ENCODE measurements at regions not wholly inside any gene's neighbourhood (a gene's known extent, or its start where the extent isn't known, plus 50 kb on each side); places are given as distances from the start of the nearest gene placed in this dataset.

DNA sequence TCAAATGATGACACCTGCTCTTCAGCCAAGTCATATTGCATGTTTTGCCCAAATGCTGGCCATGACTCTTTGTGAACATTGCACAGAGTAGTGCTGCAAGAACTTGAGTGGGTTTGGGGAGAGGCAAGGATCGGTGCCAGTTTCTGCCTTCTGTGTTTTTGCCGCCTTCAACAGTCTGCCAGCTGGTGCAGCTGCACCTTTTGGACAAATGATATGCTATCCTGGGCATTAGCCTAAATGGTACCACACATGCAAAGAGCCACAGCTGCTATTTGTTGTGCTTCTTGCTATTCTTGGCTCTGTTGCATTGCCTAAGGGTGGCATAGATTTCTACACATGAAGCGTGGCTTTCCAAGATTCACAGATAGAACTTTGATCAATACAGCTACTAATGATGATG lies 189.0 kb upstream of the CCN2 start:
- H3K36me3 Mint-ChIP-seq: no peaks in the 10 kb centered on the region
- no peak overlapping the region for H3K4me3 Mint-ChIP-seq
- peaks cover 9% of the 10 kb centered on the region for H3K27me3 Mint-ChIP-seq
- H3K4me1 Mint-ChIP-seq: peaks cover 5 to 12% (median 8%) of the 10 kb centered on the region in 3 donors
- H3K9me3 Mint-ChIP-seq: no peaks in the 10 kb centered on the region
- no peak overlapping the region for H3K27ac Mint-ChIP-seq

GRCh38 chr6:132139611-132140010 lies 188.4 kb upstream of the CCN2 start:
- H3K4me3 Mint-ChIP-seq: no peak overlapping the region
- no peak overlapping the region for H3K27ac Mint-ChIP-seq
- no peaks in the 10 kb centered on the region for H3K36me3 Mint-ChIP-seq
- H3K9me3 Mint-ChIP-seq: no peaks in the 10 kb centered on the region
- peaks cover 5 to 12% (median 8%) of the 10 kb centered on the region in 3 donors for H3K4me1 Mint-ChIP-seq
- peaks cover 9% of the 10 kb centered on the region for H3K27me3 Mint-ChIP-seq

DNA sequence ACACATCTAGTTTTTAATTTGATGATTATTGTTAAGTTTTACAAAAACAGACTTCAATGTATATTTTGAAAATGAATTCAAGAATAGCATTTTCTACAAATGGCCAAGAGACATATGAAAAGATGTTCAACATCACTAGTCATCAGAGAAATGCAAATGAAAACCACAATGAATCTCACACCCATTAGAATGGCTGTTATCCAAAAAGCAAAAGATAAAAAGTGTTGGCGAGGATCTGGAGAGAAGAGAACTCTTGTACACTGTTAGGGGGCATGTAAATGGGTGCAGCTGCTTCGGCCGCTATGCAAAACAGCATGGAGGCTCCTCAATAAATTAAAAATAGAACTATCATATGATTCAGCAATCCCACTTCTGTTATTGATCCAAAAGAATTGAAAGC lies 185.8 kb upstream of the CCN2 start:
- no peak overlapping the region for H3K27ac Mint-ChIP-seq
- H3K4me1 Mint-ChIP-seq: peaks cover 13 to 24% (median 23%) of the 10 kb centered on the region in 3 donors
- H3K9me3 Mint-ChIP-seq: no peaks in the 10 kb centered on the region
- no peaks in the 10 kb centered on the region for H3K36me3 Mint-ChIP-seq
- H3K4me3 Mint-ChIP-seq: no peak overlapping the region
- peaks cover 17% of the 10 kb centered on the region for H3K27me3 Mint-ChIP-seq

DNA sequence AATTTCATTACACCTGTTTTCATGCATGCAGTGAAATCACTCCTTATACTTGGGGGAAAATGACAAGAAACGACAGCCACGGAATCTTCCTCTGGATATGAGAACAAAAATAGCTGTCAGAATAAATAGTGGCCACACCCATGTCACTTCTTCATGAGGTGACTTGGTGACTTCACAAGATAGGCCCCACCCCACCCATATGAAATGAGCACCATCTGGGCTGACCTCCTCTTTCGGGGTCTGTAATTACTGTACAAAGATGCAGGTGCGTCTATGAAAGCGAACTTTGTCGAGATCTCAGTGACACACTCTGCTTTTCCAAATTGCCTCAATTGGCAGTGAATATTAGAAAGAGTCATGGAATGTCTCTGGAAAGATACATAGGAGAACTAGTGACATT lies 184.2 kb upstream of the CCN2 start:
- no peaks in the 10 kb centered on the region for H3K36me3 Mint-ChIP-seq
- no peaks in the 10 kb centered on the region for H3K9me3 Mint-ChIP-seq
- peaks cover 20 to 33% (median 27%) of the 10 kb centered on the region in 3 donors for H3K4me1 Mint-ChIP-seq
- H3K27me3 Mint-ChIP-seq: peaks cover 20% of the 10 kb centered on the region
- no peak overlapping the region for H3K27ac Mint-ChIP-seq
- peak overlapping the region in 1 of 4 donors; percentile 4 for H3K4me3 Mint-ChIP-seq

DNA sequence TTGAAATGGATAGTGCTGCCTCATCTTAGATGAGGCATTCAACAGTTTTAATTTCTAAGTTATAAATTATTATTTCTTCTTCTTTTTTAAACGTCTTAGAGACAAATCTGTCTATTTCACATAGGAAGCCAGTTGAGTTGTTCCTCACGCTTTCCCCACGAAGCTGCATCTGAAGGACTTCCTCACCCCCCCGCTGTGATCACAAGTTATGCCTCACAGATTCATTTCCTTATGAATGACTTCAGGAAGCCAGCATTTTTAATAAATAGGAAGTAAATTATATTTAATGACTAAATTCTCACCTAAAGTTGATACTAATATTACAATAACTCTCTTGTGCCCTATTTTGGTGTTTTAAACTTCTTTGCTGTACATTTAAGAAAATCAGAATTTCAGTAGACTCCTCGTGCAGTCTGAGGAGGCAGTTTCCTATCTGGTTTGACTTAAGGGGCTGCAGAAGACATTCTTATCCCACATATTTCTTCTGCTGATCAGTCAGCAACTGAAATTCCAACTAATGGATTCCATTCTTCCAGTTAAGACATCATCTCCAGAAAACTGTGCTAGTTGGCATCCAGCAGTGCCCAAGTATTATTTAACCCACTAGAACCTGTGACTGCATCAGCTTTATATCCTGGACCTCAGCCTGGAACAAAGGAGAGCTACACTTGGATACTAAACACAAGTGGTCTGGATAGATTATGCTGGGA lies 182.7 kb upstream of the CCN2 start:
- H3K36me3 Mint-ChIP-seq: no peaks in the 10 kb centered on the region
- H3K27me3 Mint-ChIP-seq: peaks cover 17% of the 10 kb centered on the region
- H3K27ac Mint-ChIP-seq: no peak overlapping the region
- peaks cover 20 to 33% (median 27%) of the 10 kb centered on the region in 3 donors for H3K4me1 Mint-ChIP-seq
- no peak overlapping the region for H3K4me3 Mint-ChIP-seq
- no peaks in the 10 kb centered on the region for H3K9me3 Mint-ChIP-seq

DNA sequence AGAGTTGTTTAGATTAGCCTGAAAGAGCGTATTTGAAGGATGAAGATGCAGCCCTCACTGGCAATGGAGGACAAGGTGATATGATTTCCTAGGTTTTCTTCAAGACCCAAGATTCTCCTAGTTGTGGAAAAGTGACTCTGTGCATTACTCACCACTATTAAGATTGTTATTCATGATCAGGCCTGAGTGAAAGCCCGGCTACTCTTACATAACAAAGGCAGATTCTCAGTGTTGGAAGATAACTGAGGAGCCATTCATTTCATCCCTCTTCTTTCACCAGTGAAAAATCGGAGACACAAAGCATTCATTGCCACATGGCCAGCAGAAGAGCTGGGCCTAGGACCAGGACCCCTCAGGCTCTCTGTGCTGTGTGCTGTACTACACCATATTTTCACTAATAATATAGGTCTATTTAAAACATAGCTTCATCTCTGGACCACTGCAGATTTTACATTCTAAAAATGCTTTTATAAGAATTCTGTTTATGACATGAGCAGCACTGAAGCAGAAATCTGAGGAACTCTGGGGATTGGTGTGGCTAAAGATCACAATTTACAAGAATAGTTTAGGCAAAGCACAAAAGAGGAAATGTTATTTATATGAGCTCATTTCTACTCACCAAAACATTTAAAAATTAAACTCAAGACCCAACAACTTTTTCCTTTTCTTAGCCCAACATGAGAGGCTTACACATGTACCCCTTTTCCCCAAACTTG lies 181.9 kb upstream of the CCN2 start:
- Mint-ChIP-seq H3K27ac (no peak overlapping the region), H3K9me3 (no peaks in the 10 kb centered on the region), H3K27me3 (peaks cover 12% of the 10 kb centered on the region), H3K4me1 (peaks cover 20 to 33% (median 27%) of the 10 kb centered on the region in 3 donors), H3K4me3 (peak overlapping the region in 1 of 4 donors; percentile 46), H3K36me3 (no peaks in the 10 kb centered on the region)

DNA sequence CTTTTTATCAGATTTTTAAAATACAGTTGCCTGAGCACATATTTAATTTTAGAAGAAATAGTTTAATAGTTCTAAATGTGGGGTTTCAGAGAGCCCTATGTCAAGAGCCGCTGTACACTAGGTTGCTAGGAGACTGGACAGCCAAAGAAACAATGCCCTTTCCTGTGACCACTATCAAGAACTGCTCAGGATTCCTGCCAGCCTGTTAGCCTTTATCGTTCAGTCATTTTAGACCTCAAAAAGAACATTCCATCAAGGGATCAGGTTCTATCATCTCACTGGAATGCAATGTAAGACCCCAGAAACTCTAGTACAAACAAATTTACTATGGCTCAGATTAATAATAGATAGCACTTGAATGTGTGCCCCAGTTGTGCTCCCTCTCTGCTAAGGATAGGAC lies 181.2 kb upstream of the CCN2 start:
- Mint-ChIP-seq H3K27me3 (peaks cover 12% of the 10 kb centered on the region), H3K36me3 (no peaks in the 10 kb centered on the region), H3K27ac (no peak overlapping the region), H3K4me1 (peaks cover 18 to 33% (median 23%) of the 10 kb centered on the region in 3 donors), H3K4me3 (no peak overlapping the region), H3K9me3 (no peaks in the 10 kb centered on the region)

DNA sequence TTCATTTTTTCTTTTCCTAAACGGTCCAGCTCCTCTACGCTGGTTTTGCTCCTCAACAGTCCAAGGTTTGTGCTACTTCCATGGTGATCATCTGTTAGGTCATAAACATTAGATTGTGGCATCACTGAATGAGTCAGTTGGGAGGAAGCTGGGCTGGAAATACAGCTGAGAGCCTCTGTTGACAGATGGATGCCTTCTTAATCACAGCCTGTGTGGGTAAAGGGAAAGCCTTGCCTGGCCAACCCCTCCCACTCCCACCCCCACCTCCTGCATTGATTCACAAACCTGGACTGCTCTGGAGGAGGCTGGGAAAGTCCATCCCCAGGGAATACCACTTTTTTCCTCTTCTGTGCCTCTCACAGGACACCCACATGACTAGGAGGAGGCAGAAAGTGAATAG lies 180.6 kb upstream of the CCN2 start:
- no peaks in the 10 kb centered on the region for H3K36me3 Mint-ChIP-seq
- H3K9me3 Mint-ChIP-seq: peaks cover 0 to 2% (median 0%) of the 10 kb centered on the region in 3 donors
- H3K4me3 Mint-ChIP-seq: no peak overlapping the region
- peaks cover 12% of the 10 kb centered on the region for H3K27me3 Mint-ChIP-seq
- H3K4me1 Mint-ChIP-seq: peaks cover 15 to 29% (median 16%) of the 10 kb centered on the region in 3 donors
- H3K27ac Mint-ChIP-seq: no peak overlapping the region

DNA sequence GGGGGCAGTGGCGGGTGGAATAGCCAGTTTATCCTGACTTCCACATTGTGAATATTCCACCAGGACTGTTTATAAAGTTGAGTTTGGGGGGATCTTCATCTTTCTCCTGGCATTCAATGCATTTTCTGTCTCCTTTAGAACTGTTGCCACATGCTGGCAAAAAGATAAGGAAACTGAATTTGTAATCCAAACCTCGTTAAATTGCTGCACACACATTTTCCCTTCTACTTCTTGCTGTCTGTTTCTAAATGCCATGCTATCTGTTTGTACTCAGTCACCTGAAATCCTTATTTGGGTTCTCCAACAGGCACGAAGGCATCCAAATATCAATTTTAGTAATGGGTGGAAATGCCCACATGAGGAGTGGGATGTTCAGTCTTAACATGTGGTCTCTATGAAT lies 180.2 kb upstream of the CCN2 start:
- Mint-ChIP-seq H3K36me3 (no peaks in the 10 kb centered on the region), H3K4me1 (peaks cover 15 to 27% (median 16%) of the 10 kb centered on the region in 3 donors), H3K27ac (no peak overlapping the region), H3K27me3 (peaks cover 12% of the 10 kb centered on the region), H3K9me3 (peaks cover 0 to 2% (median 0%) of the 10 kb centered on the region in 3 donors), H3K4me3 (no peak overlapping the region)

DNA sequence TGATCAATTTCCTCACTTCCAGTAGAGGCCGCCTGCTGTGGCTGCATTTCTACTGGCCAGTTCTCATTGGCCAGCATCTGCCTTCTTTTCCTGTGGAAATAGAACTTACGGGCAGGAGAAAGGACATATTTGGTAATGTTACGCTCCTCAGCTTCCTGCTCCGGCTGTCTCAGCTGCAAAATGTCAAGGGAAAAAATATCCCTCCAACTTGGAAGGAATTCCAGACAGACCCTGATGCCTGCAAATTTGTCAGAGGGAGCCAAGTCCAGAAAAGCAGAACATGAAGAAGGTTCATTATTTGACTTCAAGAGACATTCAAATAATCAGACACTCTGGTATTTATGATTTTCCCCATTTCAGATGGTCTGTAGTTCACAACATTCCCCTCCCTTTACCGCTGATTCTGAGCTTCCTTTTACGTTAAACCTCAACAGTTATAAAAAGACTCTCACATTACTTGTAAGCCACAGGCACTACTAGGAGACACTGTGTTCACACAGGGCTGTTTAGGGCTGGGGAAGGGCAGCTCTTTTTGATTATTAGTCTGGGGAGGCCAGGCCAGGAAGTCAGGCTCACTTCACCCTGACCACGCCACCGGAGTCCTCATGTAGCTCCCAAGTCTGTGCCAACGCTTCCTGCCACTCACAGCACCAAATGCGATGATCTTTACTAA lies 179.6 kb upstream of the CCN2 start:
- Mint-ChIP-seq H3K4me3 (no peak overlapping the region), H3K4me1 (peaks cover 15 to 25% (median 16%) of the 10 kb centered on the region in 3 donors), H3K36me3 (no peaks in the 10 kb centered on the region), H3K27me3 (peaks cover 12% of the 10 kb centered on the region), H3K9me3 (peaks cover 0 to 2% (median 2%) of the 10 kb centered on the region in 3 donors), H3K27ac (no peak overlapping the region)

GRCh38 chr6:132128424-132128823 lies 177.3 kb upstream of the CCN2 start:
- Mint-ChIP-seq H3K4me3 (no peak overlapping the region), H3K27me3 (peaks cover 9% of the 10 kb centered on the region), H3K4me1 (peaks cover 14 to 18% (median 15%) of the 10 kb centered on the region in 3 donors), H3K36me3 (peaks cover 3% of the 10 kb centered on the region), H3K9me3 (peaks cover 0 to 2% (median 2%) of the 10 kb centered on the region in 3 donors), H3K27ac (no peak overlapping the region)

- peaks cover 3% of the 10 kb centered on the region for H3K36me3 Mint-ChIP-seq
- no peak overlapping the region for H3K27ac Mint-ChIP-seq
- no peak overlapping the region for H3K4me3 Mint-ChIP-seq
- peaks cover 0 to 2% (median 2%) of the 10 kb centered on the region in 3 donors for H3K9me3 Mint-ChIP-seq
- H3K4me1 Mint-ChIP-seq: peaks cover 3 to 4% (median 4%) of the 10 kb centered on the region in 3 donors
- H3K27me3 Mint-ChIP-seq: peaks cover 4% of the 10 kb centered on the region
These were observed 175.0 kb upstream of the CCN2 start for GRCh38 chr6:132126150-132126549.

GRCh38 chr6:132122871-132123270 lies 171.7 kb upstream of the CCN2 start:
- H3K36me3 Mint-ChIP-seq: peaks cover 3% of the 10 kb centered on the region
- H3K9me3 Mint-ChIP-seq: peaks cover 0 to 2% (median 2%) of the 10 kb centered on the region in 3 donors
- no peaks in the 10 kb centered on the region for H3K4me1 Mint-ChIP-seq
- H3K27ac Mint-ChIP-seq: peak overlapping the region in 1 of 3 donors; percentile 36
- H3K27me3 Mint-ChIP-seq: no peaks in the 10 kb centered on the region
- H3K4me3 Mint-ChIP-seq: no peak overlapping the region

GRCh38 chr6:132122176-132122575 lies 171.0 kb upstream of the CCN2 start:
- H3K27ac Mint-ChIP-seq: no peak overlapping the region
- peaks cover 0 to 2% (median 2%) of the 10 kb centered on the region in 3 donors for H3K9me3 Mint-ChIP-seq
- peaks cover 3% of the 10 kb centered on the region for H3K36me3 Mint-ChIP-seq
- no peaks in the 10 kb centered on the region for H3K27me3 Mint-ChIP-seq
- H3K4me3 Mint-ChIP-seq: no peak overlapping the region
- H3K4me1 Mint-ChIP-seq: no peaks in the 10 kb centered on the region

DNA sequence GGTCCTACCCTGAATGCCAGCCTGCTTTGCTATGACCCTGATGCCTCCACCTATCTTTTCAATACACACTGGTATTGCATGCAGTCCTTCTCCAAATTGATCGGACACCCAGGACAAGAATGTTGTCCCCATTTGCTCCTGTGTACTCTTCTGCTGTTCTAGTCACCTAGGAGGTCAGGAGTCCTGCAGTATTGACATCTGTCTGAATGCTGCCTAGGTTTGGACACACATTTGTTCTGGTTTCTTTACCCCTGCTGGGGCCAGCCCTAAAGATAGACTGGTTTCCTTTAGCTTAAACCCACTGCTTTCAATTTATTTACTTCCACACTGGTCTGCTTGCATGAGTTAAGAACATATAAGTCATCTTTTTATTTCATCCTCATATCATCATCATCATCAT lies 167.0 kb upstream of the CCN2 start:
- Mint-ChIP-seq H3K4me1 (peaks cover 0 to 1% (median 0%) of the 10 kb centered on the region in 3 donors), H3K27ac (no peak overlapping the region), H3K9me3 (no peaks in the 10 kb centered on the region), H3K4me3 (no peak overlapping the region), H3K27me3 (peaks cover 5% of the 10 kb centered on the region), H3K36me3 (no peaks in the 10 kb centered on the region)
